COLO829 (cell line): ENCODE measurements at regions not wholly inside any gene's neighbourhood (a gene's known extent, or its start where the extent isn't known, plus 50 kb on each side); places are given as distances from the start of the nearest gene placed in this dataset.
"Not testable (repeated sequence)": the region's sequence is repeated elsewhere in the genome, so short reads cannot be mapped to it uniquely, and the experiment has no call there.

ENCODE experiments used
- DNase-seq: peaks from one replicate; pipeline ENCODE4 v3.0.0; 2012; ENCODE audit warnings: low spot score

DNA sequence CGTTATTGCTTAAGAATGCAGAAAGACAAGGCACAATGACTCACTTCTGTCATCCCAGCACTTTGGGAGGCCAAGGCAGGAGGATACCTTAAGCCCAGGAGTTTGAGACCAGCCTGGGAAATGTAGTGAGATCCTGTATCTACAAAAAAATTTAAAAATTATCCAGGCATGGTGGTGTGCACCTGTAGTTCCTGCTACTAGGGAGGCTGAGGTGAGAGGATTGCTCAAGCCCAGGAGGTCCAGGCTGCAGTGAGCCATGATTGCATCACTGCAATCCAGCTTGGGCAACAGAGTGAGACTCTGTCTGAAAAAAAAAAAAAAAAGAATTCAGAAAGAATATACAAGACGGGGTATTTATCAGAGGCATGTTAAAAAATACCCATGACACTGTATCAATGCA is 182.0 kb upstream of the SPOPL start:
- DNase-seq: no peak

GRCh38 chr2:138321458-138321857 is 180.1 kb upstream of the SPOPL start:
- DNase-seq: no peak

DNA sequence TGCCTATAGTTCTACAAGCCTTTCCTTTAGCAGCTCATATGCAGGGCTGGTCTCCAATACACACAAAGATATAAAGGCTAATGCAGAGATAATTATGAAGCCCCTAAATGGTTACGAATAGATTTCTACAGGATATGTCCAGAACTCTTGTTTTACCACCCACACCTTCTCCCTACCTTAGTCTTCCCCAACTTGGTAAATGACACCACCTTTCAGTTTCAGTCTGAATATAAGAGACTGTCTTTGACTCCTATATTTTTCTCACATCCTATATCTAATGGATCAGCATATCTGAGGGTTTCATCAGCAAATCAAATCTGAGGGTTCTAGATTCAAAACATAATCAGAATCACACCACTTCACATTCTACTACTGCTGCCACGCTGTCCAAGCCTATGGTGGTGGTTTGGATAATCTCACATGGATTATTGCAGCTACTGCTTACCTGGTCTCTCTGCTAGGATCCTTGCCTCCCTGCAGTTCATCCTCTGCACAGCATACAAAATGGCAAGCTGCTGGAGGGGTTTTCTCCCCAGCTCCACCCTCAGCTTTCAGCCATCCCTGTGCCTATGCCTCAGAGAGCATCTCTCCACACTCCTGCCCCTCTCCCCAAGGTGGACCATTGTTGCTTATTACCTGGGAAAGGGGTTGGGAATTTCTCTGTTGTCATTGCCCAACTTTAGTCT is 178.0 kb upstream of the SPOPL start:
- DNase-seq: no peak

- DNase-seq: no peak
These were observed 177.3 kb upstream of the SPOPL start for GRCh38 chr2:138324068-138324771.

DNA sequence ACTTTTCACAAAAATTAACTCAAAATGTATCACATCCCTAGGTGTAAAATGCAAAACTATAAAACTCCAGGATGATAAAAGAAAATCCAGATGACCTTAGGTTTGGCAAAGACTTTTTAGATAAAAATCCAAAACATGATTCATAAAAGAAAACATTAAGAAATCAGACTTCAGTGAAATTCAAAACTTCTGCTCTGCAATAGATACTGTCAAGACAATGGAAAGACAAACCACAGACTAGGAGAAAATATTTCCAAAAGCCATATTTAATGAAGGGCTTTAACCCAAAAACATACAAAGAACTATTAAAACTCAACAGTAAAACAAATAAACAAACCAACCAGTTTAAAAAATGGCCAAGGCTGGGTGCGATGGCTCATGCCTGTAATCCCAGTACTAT is 173.6 kb upstream of the SPOPL start:
- DNase-seq: no peak

GRCh38 chr2:138329162-138329561 is 172.4 kb upstream of the SPOPL start:
- DNase-seq: no peak

DNA sequence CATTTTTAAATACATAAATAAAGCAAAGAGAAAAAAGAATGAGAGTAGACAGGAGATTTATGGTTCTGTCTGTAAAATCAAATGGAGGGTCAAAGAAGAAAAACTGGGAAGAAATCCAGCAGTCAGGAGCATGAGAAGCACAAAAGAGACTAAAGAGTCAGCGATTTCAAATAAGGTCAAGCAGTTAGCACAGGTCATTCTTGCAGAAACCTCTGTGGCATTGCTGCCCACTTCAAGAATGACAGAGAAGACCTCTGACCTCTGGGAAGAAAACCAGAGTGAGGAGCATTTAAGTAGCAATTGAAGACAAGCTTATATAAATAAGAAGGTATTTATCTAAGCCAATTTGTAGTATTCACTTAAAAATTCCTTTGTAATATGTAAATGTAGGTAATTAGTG is 172.0 kb upstream of the SPOPL start:
- peak; percentile 5 for DNase-seq

DNA sequence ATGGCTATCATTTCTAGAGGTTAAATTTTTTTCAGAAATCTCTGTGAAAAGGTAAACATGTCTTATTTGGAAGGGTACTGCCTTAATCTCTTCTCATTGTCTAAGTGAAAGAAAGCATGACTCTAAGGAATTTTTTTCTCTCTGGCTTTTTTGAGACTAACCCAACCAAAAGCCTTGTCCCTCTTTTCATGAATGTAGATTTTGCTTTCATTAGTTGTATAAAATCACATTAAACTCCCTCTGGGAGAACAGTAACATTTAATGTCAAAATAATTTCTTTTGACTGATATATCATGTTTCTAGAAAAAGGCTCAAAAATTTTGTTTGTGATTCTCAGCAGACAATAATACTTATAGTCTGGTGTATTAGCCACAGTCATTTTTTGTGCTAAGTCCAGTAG is 168.4 kb upstream of the SPOPL start:
- no peak for DNase-seq

DNA sequence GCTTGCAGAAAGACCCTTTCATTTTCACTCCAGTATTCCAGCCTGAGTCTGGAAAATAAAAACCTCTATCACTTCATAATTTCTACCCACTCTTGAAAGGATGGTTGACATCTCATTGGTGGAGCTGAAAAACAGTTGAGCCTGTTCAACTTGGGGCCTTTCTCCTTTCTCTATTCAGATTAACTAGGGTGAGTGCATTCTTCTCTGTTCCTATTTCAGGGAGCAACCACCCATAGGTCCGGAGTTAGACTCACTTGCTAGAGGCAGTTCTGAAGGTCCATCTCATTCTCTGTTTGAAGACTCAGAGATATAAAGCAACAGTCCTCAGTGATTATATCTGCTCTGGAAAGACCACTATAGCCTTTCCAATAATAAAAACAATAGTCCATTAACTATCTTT is 167.9 kb upstream of the SPOPL start:
- DNase-seq: no peak

DNA sequence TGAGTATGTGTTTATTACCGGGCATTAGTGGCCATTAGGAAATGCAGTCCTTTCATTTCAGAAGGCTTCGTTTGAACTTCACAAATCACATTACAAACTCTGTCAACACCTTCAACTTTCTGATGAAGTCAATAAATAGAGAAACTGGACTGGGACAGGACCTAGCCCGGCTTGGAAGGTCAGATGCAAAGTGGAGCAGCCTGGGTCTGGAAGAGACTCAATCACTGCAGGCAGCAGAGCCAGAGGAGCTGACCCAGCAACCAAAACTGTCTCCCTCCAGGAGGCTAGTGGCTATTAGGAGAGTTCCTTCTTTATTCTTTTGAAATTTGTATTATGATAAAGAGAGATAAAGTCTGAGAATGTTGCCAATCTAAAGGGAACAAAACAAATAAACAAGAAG is 167.2 kb upstream of the SPOPL start:
- no peak for DNase-seq

DNA sequence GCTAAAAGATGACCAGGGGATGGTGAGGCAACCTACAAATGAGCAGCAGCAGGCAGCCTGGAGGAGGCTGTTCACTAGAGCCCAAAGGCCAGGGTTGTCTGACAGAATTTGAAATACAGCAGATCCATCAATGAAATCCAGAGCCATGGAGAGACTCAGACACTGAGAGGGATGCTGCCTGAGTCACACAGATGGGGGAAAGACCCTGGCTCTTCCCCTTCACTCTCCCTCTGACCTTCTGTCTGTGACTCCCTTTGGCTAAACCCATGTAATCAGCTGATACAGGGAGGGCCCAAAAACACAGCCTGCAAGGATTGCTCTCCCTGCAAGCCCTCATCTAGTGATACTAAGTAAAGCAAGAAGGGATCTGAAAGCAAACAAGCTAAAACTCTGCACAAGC is 166.5 kb upstream of the SPOPL start:
- DNase-seq: no peak

GRCh38 chr2:138336146-138336545 is 165.4 kb upstream of the SPOPL start:
- DNase-seq: no peak

GRCh38 chr2:138355244-138355643 is 146.3 kb upstream of the SPOPL start:
- no peak for DNase-seq

DNA sequence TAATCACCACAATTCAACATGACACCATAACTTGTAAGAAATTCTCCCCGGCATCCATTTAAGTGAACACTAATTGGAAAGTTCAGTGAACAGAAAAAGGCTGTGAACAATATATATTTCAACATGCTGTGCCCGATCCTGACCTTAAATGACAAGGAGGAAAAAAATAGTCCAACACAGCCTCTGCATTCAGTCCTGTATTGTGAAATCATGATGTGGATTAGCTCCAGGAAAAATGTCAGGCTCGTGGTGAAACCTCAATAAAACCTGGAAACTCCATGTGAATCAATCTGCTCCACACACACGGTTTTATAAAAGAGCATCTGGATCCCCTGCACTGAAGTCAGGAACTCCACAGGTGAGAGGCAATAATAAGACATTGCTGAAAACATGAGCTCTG is 145.4 kb upstream of the SPOPL start:
- DNase-seq: peak; percentile 5

- DNase-seq: no peak
These were observed 142.0 kb upstream of the SPOPL start for GRCh38 chr2:138359532-138359931.

DNA sequence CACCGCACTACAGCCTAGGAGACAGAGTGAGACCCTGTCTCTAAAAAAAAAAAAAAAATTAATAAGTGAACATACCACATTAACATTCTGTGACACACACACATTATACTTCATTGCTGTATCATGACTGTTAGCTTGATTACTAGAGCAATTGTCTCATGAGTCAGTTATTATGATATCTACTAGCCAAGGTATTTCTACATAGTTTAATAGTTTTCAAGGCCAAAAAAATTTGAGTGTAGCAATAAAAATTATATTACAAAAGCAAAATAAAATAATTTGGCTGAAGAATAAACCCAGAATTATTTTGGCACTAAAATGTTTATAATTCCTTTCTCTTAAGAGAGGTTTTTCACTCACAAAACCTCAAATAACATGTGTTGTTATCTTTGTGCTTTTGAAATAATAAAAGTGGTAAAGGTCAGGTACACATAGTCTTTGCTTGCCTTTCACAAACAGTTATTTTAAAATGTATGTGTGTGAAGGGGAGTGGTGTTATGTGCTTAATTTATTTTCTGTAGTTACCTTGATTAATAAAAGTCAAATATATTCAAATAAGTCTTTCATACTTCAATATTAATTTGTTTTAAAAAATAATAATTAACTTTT is 136.9 kb upstream of the SPOPL start:
- no peak for DNase-seq

GRCh38 chr2:138365581-138365980 is 136.0 kb upstream of the SPOPL start:
- DNase-seq: no peak

- no peak for DNase-seq
These were observed 131.7 kb upstream of the SPOPL start for GRCh38 chr2:138369856-138370255.

DNA sequence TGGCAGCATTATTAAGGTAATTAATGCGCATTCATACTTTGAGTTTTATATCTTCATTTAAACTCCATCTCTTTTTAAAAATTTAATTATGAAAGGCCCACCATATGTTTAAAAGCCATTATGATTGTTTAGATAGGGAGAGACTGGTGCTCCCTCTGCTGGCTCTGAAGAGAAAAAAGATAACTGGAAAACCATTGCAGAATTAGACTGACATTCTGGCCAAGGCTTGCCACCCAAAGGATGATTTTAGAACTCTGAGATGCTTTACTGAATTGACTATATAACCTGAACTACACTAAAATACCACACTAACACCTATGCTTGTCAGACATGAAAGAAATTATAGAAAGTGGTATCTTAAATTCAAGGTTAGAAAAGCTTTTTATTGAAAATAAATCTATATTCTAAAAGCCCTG is 127.6 kb upstream of the SPOPL start:
- DNase-seq: no peak

- no peak for DNase-seq
These were observed 120.2 kb upstream of the SPOPL start for GRCh38 chr2:138381373-138381772.

DNA sequence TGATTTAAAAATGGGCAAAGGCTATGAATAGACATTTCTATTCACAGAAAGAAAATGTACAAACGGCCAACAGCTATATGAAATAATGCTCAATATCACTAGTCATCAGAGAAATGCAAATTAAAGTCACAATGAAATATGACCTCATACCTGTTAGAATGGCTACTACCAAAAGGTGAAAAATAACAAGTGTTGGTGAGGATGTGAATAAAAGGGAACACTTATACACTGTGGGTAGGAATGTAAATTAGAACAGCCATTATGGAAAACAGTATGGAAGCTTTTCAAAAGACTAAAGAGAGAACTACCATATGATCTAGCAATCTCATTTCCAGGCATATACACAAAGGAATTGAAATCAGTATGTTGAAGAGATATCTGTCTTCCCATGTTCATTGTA is 118.9 kb upstream of the SPOPL start:
- DNase-seq: no peak

DNA sequence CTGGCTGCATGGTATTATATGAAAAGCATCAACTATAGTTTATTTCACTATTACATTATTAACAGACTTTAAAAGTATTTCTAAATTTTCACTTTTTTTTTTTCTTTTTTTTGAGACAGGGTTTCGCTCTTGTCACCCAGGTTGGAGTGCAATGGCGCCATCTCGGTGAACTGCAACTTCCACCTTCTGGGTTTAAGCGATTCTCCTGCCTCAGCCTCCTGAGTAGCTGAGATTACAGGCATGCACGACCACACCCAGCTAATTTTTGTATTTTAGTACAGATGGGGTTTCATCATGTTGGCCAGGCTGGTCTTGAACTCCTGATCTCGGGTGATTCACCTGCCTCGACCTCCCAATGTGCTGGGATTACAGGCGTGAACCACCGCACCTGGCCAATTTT is 115.4 kb upstream of the SPOPL start:
- DNase-seq: not testable (repeated sequence)

GRCh38 chr2:138389063-138389462 is 112.5 kb upstream of the SPOPL start:
- no peak for DNase-seq
